Ovary (tissue), 7 donors: ENCODE measurements at regions not wholly inside any gene's neighbourhood (a gene's known extent, or its start where the extent isn't known, plus 50 kb on each side); places are given as distances from the start of the nearest gene placed in this dataset.
A peak's percentile ranks its signal among the peaks of the same experiment; 100 is the strongest.

Experiments used
- DNase-seq, 5 donors: peaks; one replicate each; pipeline ENCODE4 v3.0.0-alpha.2; 2019 to 2020
- H3K27ac ChIP-seq, 2 donors: fragments of 200-600 bp; one replicate each; pipeline versions ENCODE4 v1.5.1 to v1.8.0; 2019 to 2022
- H3K27me3 ChIP-seq: fragments of 200-600 bp; one replicate; pipeline ENCODE4 v1.8.0; 2022
- H3K36me3 ChIP-seq: fragments of 200-600 bp; sonication (generic); one replicate; pipeline ENCODE4 v1.5.1; 2019
- H3K4me1 ChIP-seq: one replicate; pipeline ENCODE4 v1.8.1; 2013; ENCODE audit warnings: mild to moderate bottlenecking, moderate library complexity; ENCODE audit not compliant: insufficient read depth
- H3K4me3 ChIP-seq: fragments of 200-600 bp; sonication (generic); one replicate; pipeline ENCODE4 v1.5.1; 2017
- H3K9me3 ChIP-seq, 2 donors: fragments of 200-600 bp in 1 of 2; sonication (generic) in 1 of 2; one replicate each; pipeline versions ENCODE4 v1.5.1 to v1.8.1; 2013 to 2019; ENCODE audit warnings: mild to moderate bottlenecking in 1 of 2, moderate library complexity in 1 of 2
- CTCF ChIP-seq, 3 donors: fragments of 450-650 bp in 2 of 3; fragments of 200-600 bp in 1 of 3; IDR thresholded peaks; one replicate each; pipeline versions ENCODE4 v1.5.1 to v1.8.0; 2016 to 2022; ENCODE audit warnings: antibody characterized with exemption in 3 of 3, mild to moderate bottlenecking in 1 of 3
- EP300 ChIP-seq: sonication (generic); formaldehyde crosslinking; IDR thresholded peaks from one replicate; pipeline ENCODE4 v1.6.1; 2017; ENCODE audit warnings: antibody characterized with exemption
- POLR2A ChIP-seq: fragments of 450-650 bp; IDR thresholded peaks from one replicate; pipeline ENCODE4 v1.6.1; 2017; ENCODE audit warnings: antibody characterized with exemption, mild to moderate bottlenecking, moderate library complexity
- WGBS, 3 donors: extraction: QIAGEN DNeasy Blood & Tissue Kit in 1 of 3; methylation state at CpG; one replicate each; pipeline versions ENCODE4 v1.1.5 to v1.1.7; 2013 to 2017; 5-methylcytosine and 5-hydroxymethylcytosine counted together
- intact Hi-C, 4 donors: fragments of 100-400 bp; cut with DNase I; formaldehyde crosslinking; loops; one replicate each; pipeline versions ENCODE4 v1.11.0 to v1.15.1; 2022 to 2023
- donor health status: DM: no; HTN: no; CAD: no; lungs with moderate emphysema.
- donor health status: DM: no; HTN: no; CAD: no.
- donor health status: Bipolar disorder and iron deficiency.
- donor health status: DM: no; HTN: no; CAD: no.
- donor health status: DM: yes; HTN: yes; CAD: no.

- intact Hi-C loops: no loop called here
- 37 to 45% (median 38%) methylated on average over 1 of the region's 1 CpG for WGBS, 3 donors
- H3K27me3 ChIP-seq: no peaks in the 10 kb centered on the region
- no peak overlapping the region for H3K4me3 ChIP-seq
- H3K27ac ChIP-seq: no peak overlapping the region
- DNase-seq: no peak
- no peak for TF ChIP-seq POLR2A
- TF ChIP-seq EP300: no peak
- TF ChIP-seq CTCF (IDR thresholded peaks at IDR 0.05): no peak
- H3K4me1 ChIP-seq: peaks cover 12% of the 10 kb centered on the region
- H3K36me3 ChIP-seq: no peaks in the 10 kb centered on the region
- no peaks in the 10 kb centered on the region for H3K9me3 ChIP-seq
These were observed 69.0 kb upstream of the FNDC3B start for GRCh38 chr3:171970301-171970788.

- no peaks in the 10 kb centered on the region for H3K27me3 ChIP-seq
- H3K36me3 ChIP-seq: no peaks in the 10 kb centered on the region
- H3K4me1 ChIP-seq: peaks cover 15% of the 10 kb centered on the region
- H3K9me3 ChIP-seq: no peaks in the 10 kb centered on the region
- TF ChIP-seq CTCF (IDR thresholded peaks at IDR 0.05): no peak
- TF ChIP-seq POLR2A: no peak
- TF ChIP-seq EP300: no peak
- H3K4me3 ChIP-seq: no peak overlapping the region
- no peak for DNase-seq
- intact Hi-C loops: no loop called here
- no peak overlapping the region for H3K27ac ChIP-seq
- 64 to 68% (median 65%) methylated on average over 1 of the region's 1 CpG for WGBS, 3 donors
These were observed 67.4 kb upstream of the FNDC3B start for GRCh38 chr3:171971919-171972514.

GRCh38 chr3:171972871-171973348 lies 66.5 kb upstream of the FNDC3B start:
- Histone ChIP-seq H3K27me3 (no peaks in the 10 kb centered on the region), H3K27ac (no peak overlapping the region), H3K36me3 (no peaks in the 10 kb centered on the region), H3K9me3 (no peaks in the 10 kb centered on the region), H3K4me1 (peaks cover 10% of the 10 kb centered on the region), H3K4me3 (no peak overlapping the region)
- WGBS, 3 donors: 2 to 20% (median 18%) methylated on average over 2 of the region's 2 CpGs
- TF ChIP-seq EP300 (no peak), POLR2A (no peak), CTCF (IDR thresholded peaks at IDR 0.05) (no peak)
- peak in 3 of 5 donors; percentile 46 to 73 (median 46) for DNase-seq
- intact Hi-C loops: no loop called here

GRCh38 chr3:171974986-171975837 lies 64.2 kb upstream of the FNDC3B start:
- Histone ChIP-seq H3K4me3 (no peak overlapping the region), H3K27me3 (no peaks in the 10 kb centered on the region), H3K36me3 (no peaks in the 10 kb centered on the region), H3K4me1 (peaks cover 10% of the 10 kb centered on the region), H3K27ac (peak overlapping the region in 1 of 2 donors; percentile 3), H3K9me3 (no peaks in the 10 kb centered on the region)
- DNase-seq: no peak
- TF ChIP-seq EP300: no peak
- no peak for TF ChIP-seq POLR2A
- TF ChIP-seq CTCF (IDR thresholded peaks at IDR 0.05): no peak
- 32 to 39% (median 35%) methylated on average over 10 of the region's 10 CpGs for WGBS, 3 donors
- intact Hi-C loops: no loop called here
